A549 (cell line): ENCODE measurements at regions not wholly inside any gene's neighbourhood (a gene's known extent, or its start where the extent isn't known, plus 50 kb on each side); places are given as distances from the start of the nearest gene placed in this dataset.

Experiments used
- ATOH8 ChIP-seq: fragments of 250-450 bp; sonication (Bioruptor Pico); IDR thresholded peaks from 2 replicates; pipeline ENCODE4 v1.5.0; 2020; ENCODE audit warnings: low read depth, mild to moderate bottlenecking, moderate library complexity
- CBX2 ChIP-seq: fragments of 200-600 bp; sonication (generic); IDR thresholded peaks from 2 replicates; pipeline ENCODE4 v1.6.1; 2016; ENCODE audit warnings: low read depth, mild to moderate bottlenecking, borderline replicate concordance
- CTCF ChIP-seq: fragments of >200 bp; sonication (Bioruptor Twin); formaldehyde crosslinking; IDR thresholded peaks from 3 replicates; pipeline ENCODE4 v1.5.1; 2016
- JUN ChIP-seq, 2 experiments: fragments of >200 bp; sonication (Bioruptor Twin); formaldehyde crosslinking; IDR thresholded peaks; 2 replicates in 1 of 2; 3 replicates in 1 of 2; pipeline ENCODE4 v1.6.1; 2016 to 2017
- JUNB ChIP-seq: fragments of >200 bp; sonication (Bioruptor Twin); formaldehyde crosslinking; IDR thresholded peaks from 2 replicates; pipeline ENCODE4 v1.6.1; 2016
- POLR2A ChIP-seq: IDR thresholded peaks from 2 replicates; pipeline ENCODE4 v1.6.1; 2012; ENCODE audit warnings: mild to moderate bottlenecking, low read length
- REST ChIP-seq: fragments of 200-600 bp; sonication (generic); IDR thresholded peaks from 2 replicates; pipeline ENCODE4 v1.6.1; 2016; ENCODE audit warnings: antibody characterized with exemption, mild to moderate bottlenecking, moderate library complexity
- RFX5 ChIP-seq: fragments of 450-650 bp; IDR thresholded peaks from 2 replicates; pipeline ENCODE4 v1.7.1; 2014; ENCODE audit warnings: antibody characterized with exemption, mild to moderate bottlenecking, moderate library complexity
- ZFP36 ChIP-seq: fragments of 450-650 bp; IDR thresholded peaks from 2 replicates; pipeline ENCODE4 v1.6.1; 2014; ENCODE audit warnings: borderline replicate concordance; ENCODE audit not compliant: partially characterized antibody

- TF ChIP-seq POLR2A (no peak), CTCF (peak; percentile 69), JUNB (no peak), RFX5 (no peak), ZFP36 (no peak), CBX2 (no peak), JUN (IDR thresholded peaks at IDR 0.05) (no peak), ATOH8 (no peak), REST (no peak)
Observed at GRCh38 chrX:118254611-118255010, 91.3 kb upstream of the WDR44 start.
